Inflammatory macrophage (primary cell): ENCODE measurements at regions not wholly inside any gene's neighbourhood (a gene's known extent, or its start where the extent isn't known, plus 50 kb on each side); places are given as distances from the start of the nearest gene placed in this dataset.
"Not testable (repeated sequence)": the region's sequence is repeated elsewhere in the genome, so short reads cannot be mapped to it uniquely, and the experiment has no call there.

Experiments used
- DNase-seq, 2 donors: peaks; one replicate each; pipeline ENCODE4 v3.0.0-alpha.2; 2020 to 2022

DNA sequence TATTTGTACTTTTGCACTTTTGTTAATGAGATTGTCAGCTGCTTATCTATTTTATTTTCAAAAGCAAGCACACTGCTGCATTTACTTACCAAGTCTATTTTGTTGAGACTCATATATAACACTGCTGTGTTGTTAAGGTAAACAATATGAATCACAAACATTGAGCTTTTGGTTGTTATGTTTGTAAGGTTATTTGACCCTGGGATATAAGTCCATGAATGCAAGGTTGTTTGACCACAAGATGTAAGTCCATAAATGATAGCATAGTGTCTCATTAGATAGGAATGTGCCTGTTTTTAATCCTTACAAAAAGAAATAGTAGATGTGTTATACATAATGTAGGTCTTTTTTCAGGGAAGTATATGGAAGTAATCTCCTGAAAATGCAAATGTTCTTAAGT lies 845.9 kb downstream of the CDH9 start:
- no peak for DNase-seq

DNA sequence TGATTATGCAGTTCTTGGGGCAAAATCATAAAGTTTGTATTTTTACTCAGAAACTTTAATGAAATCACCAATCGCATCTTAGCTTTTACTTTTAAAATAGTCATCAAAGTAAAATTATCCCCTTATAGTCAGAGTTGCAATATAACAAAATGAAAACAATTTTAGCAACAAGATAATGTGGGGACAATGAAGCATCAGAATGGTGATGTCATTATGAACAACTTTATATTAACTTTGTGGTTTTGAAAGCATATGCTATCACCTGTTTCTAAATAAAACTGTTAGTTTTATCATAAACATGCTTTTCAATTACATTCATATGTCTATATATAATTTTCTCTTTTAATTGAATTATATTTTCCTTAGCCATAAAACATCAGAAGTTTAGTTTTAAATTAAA lies 856.8 kb downstream of the CDH9 start:
- DNase-seq: no peak

DNA sequence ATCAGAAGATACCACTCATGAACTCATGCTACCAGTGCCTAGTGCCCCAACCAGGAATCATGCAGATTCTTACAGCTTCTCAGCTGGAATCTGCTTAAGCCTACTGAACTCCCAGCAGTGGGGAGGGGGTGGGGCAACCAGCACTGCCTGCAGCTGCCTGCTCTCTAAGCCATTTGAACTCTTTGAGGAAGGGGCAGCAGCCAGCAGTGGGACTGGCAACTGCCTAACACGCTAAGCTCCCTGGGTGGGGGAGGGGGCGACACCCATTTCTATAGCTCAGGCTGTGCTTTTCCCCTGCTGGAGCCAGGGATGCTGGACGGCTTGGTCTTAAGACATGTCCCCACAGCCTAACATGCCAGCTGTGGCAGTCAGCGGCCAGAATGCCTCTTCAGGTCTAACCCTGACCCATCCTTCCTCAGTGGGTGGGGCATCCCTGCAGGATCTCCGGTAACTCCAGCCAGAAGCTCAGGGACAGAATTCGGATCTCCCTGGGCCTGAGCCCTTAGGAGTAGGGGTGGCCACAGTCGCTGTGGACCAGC lies 889.7 kb downstream of the CDH9 start:
- DNase-seq: no peak

DNA sequence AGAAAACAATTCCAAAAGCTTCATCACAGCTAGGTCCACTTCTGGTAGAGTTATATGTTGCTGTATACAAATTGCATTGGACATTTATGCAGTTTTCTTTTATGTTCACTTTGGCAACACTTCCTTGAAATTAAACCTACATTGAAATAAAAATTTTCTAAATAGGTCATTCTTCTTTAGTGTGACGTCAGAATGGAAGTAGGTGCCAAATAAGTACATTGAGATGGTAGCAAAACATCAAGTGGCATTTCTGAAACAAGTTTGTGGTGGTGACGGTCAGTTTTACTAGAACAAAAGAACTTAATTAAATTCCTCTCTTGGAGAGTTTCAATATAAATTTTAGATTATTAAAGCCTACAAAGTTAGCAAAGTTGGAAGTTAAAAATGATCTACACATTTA lies 895.1 kb downstream of the CDH9 start:
- DNase-seq: no peak

DNA sequence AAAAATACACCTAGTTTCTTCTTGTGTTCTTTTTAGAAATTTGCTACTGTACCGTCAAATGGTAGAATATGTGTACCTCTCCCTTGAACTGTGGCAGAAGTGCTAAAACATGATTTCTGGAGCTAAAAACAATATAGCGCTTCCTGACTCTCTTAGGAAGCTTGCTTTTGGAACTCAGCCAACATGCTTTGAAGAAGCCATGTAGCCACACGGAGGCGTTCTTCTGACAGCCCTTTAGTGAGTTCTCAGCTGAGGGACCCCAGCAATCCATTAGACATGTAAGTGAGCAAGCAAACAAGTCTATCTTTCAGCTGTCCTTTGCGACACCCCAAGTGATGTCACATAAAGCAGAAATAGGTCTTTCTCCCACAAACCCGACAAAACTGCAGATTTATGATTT lies 917.0 kb downstream of the CDH9 start:
- DNase-seq: no peak

DNA sequence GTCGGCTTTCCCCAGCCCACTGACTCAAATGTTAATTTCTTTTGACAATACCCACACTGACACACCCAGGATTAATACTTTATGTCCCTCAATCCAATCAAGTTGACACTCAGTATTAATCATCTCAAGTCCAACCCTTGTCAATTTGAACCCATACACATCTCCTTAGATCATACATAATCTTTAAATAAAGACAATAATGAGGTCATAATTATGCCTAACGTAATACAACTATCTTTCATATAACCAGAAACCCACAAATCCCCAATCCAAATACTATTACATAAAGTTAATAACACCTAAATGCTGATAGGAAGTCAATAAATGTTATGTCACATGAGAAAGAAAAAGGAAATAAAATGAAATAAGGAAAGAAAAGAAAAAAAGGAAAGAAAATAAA lies 934.2 kb downstream of the CDH9 start:
- no peak for DNase-seq

DNA sequence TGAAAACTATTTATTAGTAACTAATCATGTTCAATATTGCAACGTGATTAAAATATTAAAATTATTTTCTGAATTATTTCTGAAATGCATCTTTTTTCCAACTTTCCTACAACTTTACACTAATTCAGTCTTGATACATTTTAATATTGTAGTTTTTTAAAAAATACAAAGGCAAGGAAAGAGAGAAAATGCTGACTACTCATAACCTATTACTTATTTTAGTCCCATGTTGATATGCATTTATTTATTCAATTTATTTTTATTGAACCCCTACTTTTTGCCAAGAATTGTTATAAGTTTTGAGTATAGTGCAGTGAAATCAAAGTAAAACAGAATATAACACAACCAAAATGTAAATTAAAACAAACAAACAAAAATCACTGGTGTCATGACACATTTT lies 978.2 kb downstream of the CDH9 start:
- DNase-seq: no peak

DNA sequence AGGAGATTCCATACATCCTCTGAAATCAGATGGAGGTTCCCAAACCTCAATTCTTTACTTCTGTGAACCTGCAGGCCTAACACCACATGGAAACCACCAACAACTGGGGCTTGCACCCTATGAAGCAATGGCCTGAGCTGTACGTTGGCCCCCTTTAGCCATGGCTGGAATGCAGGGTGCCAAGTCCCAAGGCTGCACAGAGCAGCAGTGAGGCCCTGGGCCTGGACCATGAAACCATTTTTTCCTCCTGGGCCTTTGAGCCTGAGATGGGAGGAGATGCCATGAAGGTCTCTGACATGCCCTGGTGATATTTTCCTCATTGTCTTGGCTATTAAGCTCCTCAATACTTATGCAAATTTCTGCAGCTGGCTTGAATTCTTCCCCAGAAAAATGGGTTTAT lies 983.8 kb downstream of the CDH9 start:
- DNase-seq: no peak

DNA sequence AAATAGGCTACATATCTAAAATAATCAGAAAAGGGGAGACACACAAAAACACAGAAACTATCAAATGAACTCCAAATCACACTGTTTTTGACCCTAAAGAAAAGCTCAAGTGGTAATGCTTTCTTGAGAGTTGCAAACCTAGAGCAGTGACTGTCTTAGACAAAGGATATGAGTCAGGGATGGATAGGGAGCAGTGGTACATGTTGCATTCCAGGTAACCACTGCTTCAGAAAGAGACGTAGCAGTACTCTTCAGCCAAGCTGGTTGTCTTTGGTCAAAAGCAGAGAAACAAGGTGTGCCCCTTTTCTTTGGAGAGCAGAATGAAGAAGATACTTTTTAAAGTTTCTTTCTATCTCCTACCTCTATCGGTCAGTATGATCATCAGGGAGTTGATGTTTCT lies 1003.6 kb downstream of the CDH9 start:
- no peak for DNase-seq

DNA sequence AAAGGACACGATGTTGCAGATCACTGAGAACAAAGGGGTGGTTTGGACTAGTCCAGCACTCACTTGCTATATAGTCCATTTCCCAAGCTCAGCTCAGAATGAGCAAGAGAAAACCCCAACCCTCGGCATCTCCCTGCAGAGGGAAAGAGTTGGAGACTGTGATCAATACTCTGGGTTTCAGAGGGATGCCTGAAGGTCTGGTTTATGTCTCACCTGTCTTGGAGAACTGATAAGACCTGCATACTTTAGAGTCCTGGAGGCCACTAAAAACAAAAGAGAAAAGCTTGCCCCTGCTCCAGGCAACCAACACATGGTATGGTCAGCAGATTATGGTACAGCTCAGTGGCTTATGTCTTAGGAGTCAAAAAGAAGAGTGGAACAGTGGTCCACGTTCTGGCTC lies 1006.9 kb downstream of the CDH9 start:
- DNase-seq: no peak

DNA sequence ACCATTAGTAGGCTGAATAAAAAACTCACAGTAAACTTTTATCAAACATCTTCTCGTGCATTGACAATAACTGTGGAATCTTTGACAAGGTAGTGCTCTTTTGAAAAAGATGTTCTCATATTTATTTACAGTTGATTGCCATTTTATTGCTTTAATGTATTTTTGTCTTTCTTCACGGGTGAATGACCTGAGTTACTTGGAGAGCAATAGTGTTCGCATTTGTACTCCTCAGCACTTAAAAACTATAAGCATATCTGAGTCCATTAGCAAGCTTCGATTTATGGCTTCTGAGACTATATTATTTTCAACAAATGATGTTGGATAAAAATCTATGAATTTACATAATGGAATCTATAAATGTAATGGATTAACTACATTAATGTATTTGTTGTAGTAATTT lies 1012.3 kb downstream of the CDH9 start:
- no peak for DNase-seq

DNA sequence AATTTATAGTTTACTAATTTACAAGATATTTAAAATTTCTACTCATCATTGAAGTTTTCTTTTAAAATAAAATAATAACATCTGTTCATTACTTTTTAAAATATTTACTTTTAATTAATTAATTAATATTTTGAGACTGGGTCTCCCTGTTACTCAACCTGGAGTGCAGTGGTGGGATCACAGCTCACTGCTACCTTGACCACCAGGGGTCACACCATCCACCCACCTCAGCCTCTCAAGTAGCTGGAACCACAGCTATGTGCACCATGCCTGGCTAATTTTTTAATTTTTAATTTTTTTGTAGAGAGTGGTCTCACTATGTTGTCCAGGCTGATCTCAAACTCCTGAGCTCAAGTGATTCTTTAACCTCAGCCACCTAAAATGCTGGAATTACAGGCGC lies 1013.6 kb downstream of the CDH9 start:
- no peak for DNase-seq

DNA sequence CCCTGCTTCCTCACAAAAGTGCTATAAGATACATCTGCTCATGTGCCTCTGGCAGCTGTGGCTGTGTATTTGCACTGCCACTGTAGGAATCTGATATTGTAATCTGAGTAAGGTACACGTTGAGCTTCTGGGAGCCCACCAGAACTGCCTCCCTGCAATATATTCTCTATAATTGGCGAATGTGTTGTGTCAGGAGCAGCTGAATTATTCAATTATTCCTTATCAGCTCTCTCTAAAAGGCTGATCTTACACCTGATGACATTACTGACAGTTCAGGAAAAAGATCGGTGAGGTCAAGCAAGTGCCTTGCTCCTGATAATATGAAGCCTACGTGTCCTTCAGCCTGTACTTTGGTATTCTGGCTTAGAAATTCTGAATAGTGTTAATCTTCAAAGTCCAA lies 1015.0 kb downstream of the CDH9 start:
- no peak for DNase-seq

DNA sequence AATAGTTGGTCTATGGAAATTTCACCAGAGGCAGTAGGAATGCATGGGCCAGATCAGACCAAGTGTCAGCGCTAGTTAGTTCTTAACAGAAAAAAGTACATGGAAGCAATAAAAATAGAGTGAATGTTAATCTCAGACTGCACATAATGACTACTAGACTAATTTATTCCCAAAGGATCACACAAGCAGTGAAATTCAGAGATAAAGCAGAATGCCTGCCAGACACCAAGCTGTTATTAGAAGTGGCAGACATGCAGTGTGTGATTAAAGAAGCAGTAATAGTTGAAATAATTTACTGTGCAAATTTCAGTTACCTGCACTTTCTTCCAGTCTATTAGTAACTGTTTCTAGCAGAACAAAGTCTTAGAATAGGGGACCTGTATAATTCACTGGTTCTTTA lies 1024.2 kb downstream of the CDH9 start:
- DNase-seq: no peak

DNA sequence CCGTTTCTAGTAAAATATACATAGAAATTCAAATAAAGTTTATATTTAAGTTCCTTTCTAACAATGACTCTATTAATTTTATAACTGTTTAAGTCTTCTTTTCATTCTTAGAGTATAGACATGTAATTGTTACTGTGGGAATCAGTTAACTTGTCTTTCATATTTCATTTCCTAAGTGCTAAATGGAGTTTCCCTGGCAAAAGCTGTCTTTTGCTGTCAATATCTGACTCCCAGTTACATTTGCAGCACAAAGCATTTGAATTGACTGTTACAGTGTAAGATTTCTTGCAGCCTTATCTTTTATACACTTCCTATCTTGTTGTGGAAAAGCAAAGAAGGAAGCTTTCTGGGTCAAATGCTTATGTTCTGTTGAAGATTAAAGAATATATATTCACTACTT lies 1026.3 kb downstream of the CDH9 start:
- no peak for DNase-seq

DNA sequence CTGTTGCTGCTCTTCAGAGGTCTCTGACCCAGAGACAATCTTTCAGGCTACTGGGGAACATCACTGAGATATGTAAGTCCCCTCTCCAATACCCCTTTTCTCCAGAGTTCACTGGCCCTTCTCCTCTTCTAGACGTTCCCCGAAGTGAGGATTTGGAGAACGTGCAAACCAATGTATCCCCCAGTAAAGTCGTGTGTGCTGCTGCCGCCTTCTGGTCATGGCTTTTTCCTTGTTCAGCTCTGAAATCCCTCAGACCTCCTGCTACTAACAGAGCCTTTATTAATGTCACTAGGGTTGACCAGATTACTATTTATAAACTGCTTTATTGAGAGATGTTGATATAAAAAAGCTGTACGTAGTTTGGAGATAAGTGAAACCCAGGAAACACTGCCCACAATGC lies 1028.6 kb downstream of the CDH9 start:
- no peak for DNase-seq

DNA sequence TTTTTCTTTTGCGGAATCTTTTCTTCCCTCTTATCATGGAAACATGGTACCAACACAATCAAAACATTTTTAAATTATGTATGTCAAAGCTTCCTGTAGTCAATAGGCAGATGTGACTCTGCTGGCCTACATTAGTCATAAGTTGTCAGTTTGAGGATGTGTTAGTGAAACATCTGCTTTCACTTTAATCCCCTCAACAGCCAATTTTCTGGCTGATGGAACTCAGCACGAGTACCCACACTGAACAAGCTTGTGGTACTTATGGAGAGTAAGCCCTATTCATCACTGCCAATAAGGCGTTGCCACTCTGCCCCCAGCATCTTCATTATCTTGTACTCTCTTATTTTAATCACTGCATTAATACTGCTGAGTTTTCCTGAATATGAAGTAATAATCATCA lies 1034.4 kb downstream of the CDH9 start:
- no peak for DNase-seq

DNA sequence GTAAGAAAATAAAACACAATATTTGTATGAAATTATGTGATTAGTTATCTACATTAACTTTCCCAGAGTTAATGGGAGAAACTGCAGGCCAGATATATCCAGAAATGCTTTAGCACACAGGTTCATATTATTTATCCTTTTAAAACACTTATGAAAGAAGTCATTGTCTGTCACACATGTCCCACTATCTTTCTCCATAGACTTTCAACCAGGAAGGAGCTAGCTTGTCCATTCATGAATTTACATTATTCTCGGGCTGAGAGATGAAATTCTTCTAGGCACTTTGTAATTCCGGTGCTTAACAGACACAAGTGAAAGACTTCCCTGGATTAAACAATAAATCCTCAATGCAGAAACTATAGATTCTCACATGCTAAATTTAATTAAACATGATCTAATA lies 1043.2 kb downstream of the CDH9 start:
- no peak for DNase-seq

DNA sequence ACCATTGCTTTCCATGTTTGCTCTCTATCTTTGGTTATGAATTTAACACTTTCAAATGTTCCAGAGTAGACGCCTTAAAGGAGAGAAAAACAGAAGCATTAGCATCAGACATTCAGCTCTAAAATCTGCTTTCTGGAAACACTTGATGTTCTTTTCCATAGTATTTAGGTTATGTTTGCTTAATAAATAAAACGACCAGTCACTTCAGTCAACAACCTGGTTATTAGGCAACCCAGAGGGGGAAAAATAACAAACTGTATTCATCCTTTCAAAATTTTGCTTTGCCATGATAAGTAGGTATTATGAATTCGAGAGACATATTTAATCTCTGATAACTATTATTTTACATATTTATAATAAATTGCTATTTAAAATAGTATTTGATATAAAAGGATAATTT lies 1044.7 kb downstream of the CDH9 start:
- no peak for DNase-seq

DNA sequence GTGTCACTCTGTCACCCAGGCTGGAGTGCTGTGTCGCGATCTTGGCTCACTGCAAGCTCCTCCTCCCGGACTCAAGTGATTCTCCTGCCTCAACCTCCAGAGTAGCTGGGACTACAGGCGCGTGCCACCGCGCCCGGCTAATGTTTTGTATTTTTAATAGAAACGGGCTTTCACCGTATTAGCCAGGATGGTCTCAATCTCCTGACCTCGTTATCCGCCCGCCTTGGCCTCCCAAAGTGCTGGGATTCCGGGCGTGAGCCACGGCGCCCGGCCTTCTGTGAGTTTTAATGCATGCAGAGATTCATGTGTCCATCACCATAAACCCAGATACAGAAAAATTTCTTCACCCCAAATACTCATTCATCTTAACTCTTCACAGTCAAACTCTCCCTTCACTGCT lies 1046.7 kb downstream of the CDH9 start:
- no peak for DNase-seq

DNA sequence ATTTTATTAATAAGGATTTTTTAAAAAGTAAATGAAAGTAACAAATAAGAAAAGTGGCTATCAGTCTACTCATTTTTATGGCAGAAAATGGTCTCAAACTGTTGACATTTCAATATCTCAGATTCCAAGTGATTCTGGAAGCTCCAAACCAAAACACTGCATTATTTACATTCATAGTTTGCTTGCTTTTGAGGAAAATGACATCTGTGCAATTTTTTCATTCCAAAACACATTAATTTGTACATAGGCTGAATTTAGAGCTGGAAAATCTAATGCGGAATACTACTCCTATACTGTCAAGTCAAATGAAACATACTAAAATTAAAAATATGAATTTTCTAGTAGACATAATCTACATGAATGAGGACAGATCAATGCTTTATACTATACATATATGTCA lies 1047.6 kb downstream of the CDH9 start:
- no peak for DNase-seq

DNA sequence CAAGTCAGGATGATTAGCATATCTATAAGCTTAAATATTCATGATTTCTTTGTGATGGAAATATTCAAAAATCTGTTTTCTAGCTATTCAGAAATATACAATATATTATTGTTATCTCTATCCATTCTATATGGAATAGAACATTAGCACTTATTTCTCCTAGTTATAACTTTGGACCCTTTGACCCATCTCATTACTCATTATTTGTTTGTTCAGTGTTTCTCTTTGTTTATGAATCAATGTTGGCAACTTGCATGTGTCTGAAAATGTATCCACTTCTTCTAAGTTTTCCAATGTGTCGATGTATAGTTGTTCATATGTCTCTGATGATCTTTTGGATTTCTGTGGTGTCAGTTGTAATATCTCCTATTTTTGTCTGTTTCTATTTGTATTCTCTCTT lies 1059.3 kb downstream of the CDH9 start:
- DNase-seq: no peak

DNA sequence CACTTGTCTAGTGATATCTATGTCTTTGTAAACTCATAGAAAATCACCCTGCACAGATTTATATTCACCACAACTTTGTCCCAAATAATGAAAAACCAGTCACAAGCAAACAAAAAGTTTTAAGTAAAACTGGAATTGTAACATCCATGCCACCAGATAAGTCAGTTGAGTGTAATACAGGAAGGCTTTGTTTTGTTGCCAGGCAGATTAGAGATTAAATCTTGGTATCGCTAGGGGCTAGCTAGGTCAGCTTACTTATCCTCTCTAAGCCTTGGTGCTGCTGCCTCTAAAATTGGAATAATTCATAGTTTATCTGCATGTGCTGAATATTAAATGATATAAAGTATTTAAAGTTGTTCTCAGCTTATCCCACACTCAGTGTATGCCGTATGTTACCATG lies 1062.5 kb downstream of the CDH9 start:
- DNase-seq: no peak

DNA sequence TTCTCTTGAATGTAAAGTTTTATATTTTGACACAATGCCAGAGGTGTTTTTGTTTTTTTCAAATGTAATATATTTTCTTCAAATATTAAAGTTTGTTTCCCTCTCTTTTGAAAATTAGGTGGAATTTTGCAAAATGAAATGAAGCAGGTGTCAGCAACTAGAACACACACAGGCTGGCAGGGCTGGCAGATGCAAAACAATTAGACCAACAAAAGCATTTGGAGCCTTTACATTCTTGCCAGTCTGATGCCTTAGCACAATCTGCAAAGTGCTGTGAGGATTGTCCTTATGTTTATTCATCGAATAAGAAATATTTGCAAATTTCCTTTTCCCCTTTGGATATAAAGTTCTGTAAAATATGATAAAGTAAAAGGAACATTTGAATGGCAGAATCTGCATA lies 1063.9 kb downstream of the CDH9 start:
- no peak for DNase-seq

DNA sequence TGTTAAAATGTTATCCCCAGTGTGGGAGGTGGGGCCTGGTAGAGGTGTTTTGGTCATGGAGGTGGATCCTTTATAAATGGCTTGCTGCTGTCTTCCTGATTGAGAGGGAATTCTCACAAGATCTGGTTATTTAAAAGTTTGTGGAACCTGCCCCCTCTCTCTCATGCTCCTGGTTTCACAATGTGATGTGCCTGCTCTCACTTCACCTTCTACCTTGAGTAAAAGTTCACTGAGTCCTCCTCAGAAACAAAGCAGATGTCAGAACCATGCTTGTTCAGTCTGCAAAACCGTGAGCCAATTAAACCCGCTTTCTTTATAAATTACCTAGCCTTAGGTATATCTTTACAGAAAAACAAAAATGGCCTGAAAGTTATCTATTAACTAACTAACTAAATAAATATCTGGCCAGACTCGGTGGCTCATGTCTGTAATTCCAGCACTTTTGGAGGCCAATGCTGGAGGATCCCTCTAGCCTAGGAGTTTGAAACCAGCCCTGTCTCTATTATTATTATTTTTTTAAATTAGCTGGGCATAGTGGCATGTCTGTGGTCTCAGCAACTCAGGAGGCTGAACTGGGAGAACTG lies 1067.4 kb downstream of the CDH9 start:
- no peak for DNase-seq

DNA sequence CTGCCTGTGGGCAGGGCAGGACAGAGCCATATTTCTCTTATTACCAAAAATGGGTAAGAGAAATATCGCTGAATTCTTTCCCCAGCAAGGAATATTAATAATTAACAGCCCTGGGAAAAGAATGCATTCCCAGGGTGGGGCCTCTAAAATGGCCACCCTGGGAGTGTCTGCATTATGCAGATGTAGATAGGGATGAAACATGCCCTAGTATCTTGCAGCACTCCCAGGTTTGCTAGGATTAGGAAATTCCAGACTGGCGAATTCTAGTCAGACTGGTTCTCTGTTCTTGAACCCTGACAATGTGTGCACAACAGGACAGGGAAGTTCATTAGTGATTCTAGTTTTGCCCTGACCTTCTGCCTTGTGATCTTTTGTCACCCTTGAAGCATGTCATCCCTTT lies 1069.3 kb downstream of the CDH9 start:
- DNase-seq: not testable (repeated sequence)
